ENCODE measurements at regions not wholly inside any gene's neighbourhood (a gene's known extent, or its start where the extent isn't known, plus 50 kb on each side); places are given as distances from the start of the nearest gene placed in this dataset.

GRCh38 chr17:33493566-33493965 lies 200.5 kb upstream of the ASIC2 start:
- TF ChIP-seq CTCF (conservative IDR thresholded peaks at IDR 0.05; ENCODE audit: low read length) (no peak), EZH2phosphoT487 (IDR thresholded peaks at IDR 0.05; ENCODE audit: borderline replicate concordance) (no peak)

Data from Loucy (cell line).